ENCODE measurements at regions not wholly inside any gene's neighbourhood (a gene's known extent, or its start where the extent isn't known, plus 50 kb on each side); places are given as distances from the start of the nearest gene placed in this dataset.

- no peak for TF ChIP-seq POLR2A (IDR thresholded peaks at IDR 0.05; ENCODE audit: low read length)
- TF ChIP-seq GATA1 (IDR thresholded peaks at IDR 0.05; ENCODE audit: low read depth, low read length), result no peak
Measured at GRCh38 chr5:103463261-103463660, 99.3 kb downstream of the NUDT12 start.
